NCI-H526 treated with DMSO at 0.1 percent for 48 hours (cell line): ENCODE measurements at regions not wholly inside any gene's neighbourhood (a gene's known extent, or its start where the extent isn't known, plus 50 kb on each side); places are given as distances from the start of the nearest gene placed in this dataset.
"Not testable (repeated sequence)": the region's sequence is repeated elsewhere in the genome, so short reads cannot be mapped to it uniquely, and the experiment has no call there.

Experiments used
- DNase-seq: peaks from one replicate; lab custom pipeline; 2025; lab: John Stamatoyannopoulos, UW

GRCh38 chrX:122555925-122556324, 628.2 kb upstream of the GRIA3 start:
- DNase-seq: no peak

- no peak for DNase-seq
Observed at GRCh38 chrX:122565952-122566351, 618.1 kb upstream of the GRIA3 start.

- no peak for DNase-seq
Observed at GRCh38 chrX:122566401-122566800, 617.7 kb upstream of the GRIA3 start.

GRCh38 chrX:122567911-122568310, 616.2 kb upstream of the GRIA3 start:
- DNase-seq: no peak

GRCh38 chrX:122572461-122572860, 611.6 kb upstream of the GRIA3 start:
- no peak for DNase-seq

- no peak for DNase-seq
Observed at GRCh38 chrX:122579036-122579435, 605.0 kb upstream of the GRIA3 start.

GRCh38 chrX:122579526-122579925, 604.6 kb upstream of the GRIA3 start:
- no peak for DNase-seq

GRCh38 chrX:122582280-122582974, 601.7 kb upstream of the GRIA3 start:
- DNase-seq: no peak

- DNase-seq: no peak
Observed at GRCh38 chrX:122582975-122583305, 601.1 kb upstream of the GRIA3 start.

- DNase-seq: no peak
Observed at GRCh38 chrX:122583551-122583950, 600.5 kb upstream of the GRIA3 start.

- DNase-seq: no peak
Observed at GRCh38 chrX:122584981-122585380, 599.1 kb upstream of the GRIA3 start.

- no peak for DNase-seq
Observed at GRCh38 chrX:122586831-122587230, 597.2 kb upstream of the GRIA3 start.

- DNase-seq: no peak
Observed at GRCh38 chrX:122591546-122591945, 592.5 kb upstream of the GRIA3 start.

- DNase-seq: no peak
Observed at GRCh38 chrX:122596998-122597397, 587.1 kb upstream of the GRIA3 start.

GRCh38 chrX:122622795-122623194, 561.3 kb upstream of the GRIA3 start:
- no peak for DNase-seq

- no peak for DNase-seq
Observed at GRCh38 chrX:122625239-122625638, 558.8 kb upstream of the GRIA3 start.

GRCh38 chrX:122625821-122626220, 558.3 kb upstream of the GRIA3 start:
- no peak for DNase-seq

GRCh38 chrX:122626871-122627270, 557.2 kb upstream of the GRIA3 start:
- DNase-seq: no peak

GRCh38 chrX:122641136-122641535, 542.9 kb upstream of the GRIA3 start:
- DNase-seq: no peak

GRCh38 chrX:122641826-122642225, 542.3 kb upstream of the GRIA3 start:
- no peak for DNase-seq

- DNase-seq: not testable (repeated sequence)
Observed at GRCh38 chrX:122655256-122655655, 528.8 kb upstream of the GRIA3 start.

- no peak for DNase-seq
Observed at GRCh38 chrX:122666601-122667000, 517.5 kb upstream of the GRIA3 start.

GRCh38 chrX:122667667-122668066, 516.4 kb upstream of the GRIA3 start:
- no peak for DNase-seq

GRCh38 chrX:122703762-122704161, 480.3 kb upstream of the GRIA3 start:
- DNase-seq: no peak

- DNase-seq: no peak
Observed at GRCh38 chrX:122739770-122740169, 444.3 kb upstream of the GRIA3 start.
